ENCODE measurements at regions not wholly inside any gene's neighbourhood (a gene's known extent, or its start where the extent isn't known, plus 50 kb on each side); places are given as distances from the start of the nearest gene placed in this dataset.

DNA sequence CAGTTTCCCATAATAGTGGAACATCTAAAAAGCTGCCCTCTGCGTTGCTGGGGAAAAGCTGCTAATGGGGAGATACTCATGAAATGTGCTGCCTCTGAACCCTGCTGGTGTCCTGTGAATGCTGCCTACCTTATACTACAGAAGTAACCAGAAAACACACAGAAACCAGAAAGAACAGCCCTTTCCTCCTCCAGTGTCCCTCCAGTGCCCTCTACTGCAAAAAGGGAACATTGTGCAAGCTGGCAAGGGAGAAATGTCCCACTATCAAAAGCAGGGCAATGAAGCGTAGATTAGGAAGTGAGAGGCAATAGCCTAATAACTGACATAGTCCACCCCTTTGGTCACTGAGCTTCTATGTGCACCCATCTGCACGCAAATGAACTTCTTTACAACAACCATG lies 162.7 kb upstream of the ETAA1 start:
- ChIA-PET CTCF (interaction anchor here (0.6 kb wide), 2 partner anchors 427 to 828 kb away, joined by 3 to 4 read pairs; partner anchors contain the start of gene C1D), POLR2A (no interaction called here)
- peak; percentile 32 for DNase-seq (ENCODE audit: extremely low spot score)
- TF ChIP-seq, protein P1, sequence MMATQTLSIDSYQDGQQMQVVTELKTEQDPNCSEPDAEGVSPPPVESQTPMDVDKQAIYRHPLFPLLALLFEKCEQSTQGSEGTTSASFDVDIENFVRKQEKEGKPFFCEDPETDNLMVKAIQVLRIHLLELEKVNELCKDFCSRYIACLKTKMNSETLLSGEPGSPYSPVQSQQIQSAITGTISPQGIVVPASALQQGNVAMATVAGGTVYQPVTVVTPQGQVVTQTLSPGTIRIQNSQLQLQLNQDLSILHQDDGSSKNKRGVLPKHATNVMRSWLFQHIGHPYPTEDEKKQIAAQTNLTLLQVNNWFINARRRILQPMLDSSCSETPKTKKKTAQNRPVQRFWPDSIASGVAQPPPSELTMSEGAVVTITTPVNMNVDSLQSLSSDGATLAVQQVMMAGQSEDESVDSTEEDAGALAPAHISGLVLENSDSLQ (IDR thresholded peaks at IDR 0.05), result no peak
- TF ChIP-seq FOXA1 (IDR thresholded peaks at IDR 0.05), result no peak
- no peak for TF ChIP-seq SUZ12 (IDR thresholded peaks at IDR 0.05)
- TF ChIP-seq SP1 (IDR thresholded peaks at IDR 0.05), result no peak
- TF ChIP-seq TARDBP (IDR thresholded peaks at IDR 0.05), result no peak
- TF ChIP-seq ZNF384 (IDR thresholded peaks at IDR 0.05), result no peak
- TF ChIP-seq CTBP1 (IDR thresholded peaks at IDR 0.05; ENCODE audit: borderline replicate concordance), result no peak
- TF ChIP-seq FOXK2 (IDR thresholded peaks at IDR 0.05), result no peak
- TF ChIP-seq L3MBTL2 (conservative IDR thresholded peaks at IDR 0.05), result no peak
- no peak for TF ChIP-seq ELF4 (IDR thresholded peaks at IDR 0.05)
- no peak for TF ChIP-seq HDGF (IDR thresholded peaks at IDR 0.05; ENCODE audit: borderline replicate concordance)
- no peak for TF ChIP-seq ARNT (IDR thresholded peaks at IDR 0.05)
- TF ChIP-seq NFRKB (IDR thresholded peaks at IDR 0.05), result no peak
- no peak for TF ChIP-seq FOXM1 (IDR thresholded peaks at IDR 0.05; ENCODE audit: borderline replicate concordance)
- no peak for TF ChIP-seq LEF1 (IDR thresholded peaks at IDR 0.05; ENCODE audit: borderline replicate concordance)
- no peak for TF ChIP-seq BHLHE40 (IDR thresholded peaks at IDR 0.05; ENCODE audit: borderline replicate concordance)

DNA sequence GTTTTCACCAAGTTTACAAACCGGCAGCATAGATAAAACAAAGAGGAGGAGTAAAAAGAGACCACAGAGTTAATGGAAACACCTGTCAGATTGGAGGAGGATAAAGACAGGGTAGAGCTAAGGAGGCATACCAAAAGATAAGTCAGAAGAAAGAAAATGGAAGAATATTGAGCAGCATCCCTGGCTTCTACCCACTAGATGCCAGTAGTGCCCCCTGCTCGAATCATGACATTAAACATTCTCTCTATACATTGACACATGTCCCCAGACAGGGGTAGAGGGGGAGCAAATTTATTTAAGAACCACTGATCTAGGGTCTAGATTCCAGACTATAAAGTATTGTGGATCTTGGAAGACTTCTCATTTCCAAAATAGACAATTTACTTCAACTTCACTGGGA lies 159.8 kb upstream of the ETAA1 start:
- POLR2A ChIA-PET, result no interaction called here
- DNase-seq (ENCODE audit: extremely low spot score), result no peak
- TF ChIP-seq NFRKB (IDR thresholded peaks at IDR 0.05) (no peak), CTBP1 (IDR thresholded peaks at IDR 0.05; ENCODE audit: borderline replicate concordance) (no peak), FOXM1 (IDR thresholded peaks at IDR 0.05; ENCODE audit: borderline replicate concordance) (no peak), BHLHE40 (IDR thresholded peaks at IDR 0.05; ENCODE audit: borderline replicate concordance) (no peak), ZNF384 (IDR thresholded peaks at IDR 0.05) (no peak), TARDBP (IDR thresholded peaks at IDR 0.05) (no peak), FOXA1 (IDR thresholded peaks at IDR 0.05) (no peak)
- TF ChIP-seq, protein P1 (IDR thresholded peaks at IDR 0.05), result no peak
- CTCF ChIA-PET, result no interaction called here

DNA sequence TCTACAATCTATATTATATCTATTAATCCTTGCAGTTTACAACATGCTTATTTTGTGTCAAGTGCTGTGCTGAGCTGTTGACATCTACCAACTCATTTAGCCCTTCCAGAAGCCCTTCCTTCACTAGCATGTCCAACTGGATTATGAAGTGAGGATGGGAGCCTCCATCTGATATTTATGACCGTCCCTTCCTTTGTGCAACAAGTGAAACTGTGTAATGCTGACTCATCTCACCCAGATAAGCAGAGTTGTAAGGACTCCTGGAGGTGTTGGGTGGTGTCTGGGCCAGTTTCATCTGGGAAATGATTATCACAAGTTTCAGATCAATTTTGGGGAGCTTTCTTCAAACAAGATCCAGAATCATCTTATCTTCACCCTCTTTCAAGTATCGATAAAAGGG lies 156.6 kb upstream of the ETAA1 start:
- TF ChIP-seq CTBP1 (IDR thresholded peaks at IDR 0.05; ENCODE audit: borderline replicate concordance) (no peak), NFRKB (IDR thresholded peaks at IDR 0.05) (no peak), FOXM1 (IDR thresholded peaks at IDR 0.05; ENCODE audit: borderline replicate concordance) (no peak), ZNF384 (IDR thresholded peaks at IDR 0.05) (no peak), BHLHE40 (IDR thresholded peaks at IDR 0.05; ENCODE audit: borderline replicate concordance) (no peak), TARDBP (IDR thresholded peaks at IDR 0.05) (no peak), SP1 (IDR thresholded peaks at IDR 0.05) (no peak), LEF1 (IDR thresholded peaks at IDR 0.05; ENCODE audit: borderline replicate concordance) (no peak), ARNT (IDR thresholded peaks at IDR 0.05) (no peak), ELF4 (IDR thresholded peaks at IDR 0.05) (no peak), L3MBTL2 (conservative IDR thresholded peaks at IDR 0.05) (no peak), FOXK2 (IDR thresholded peaks at IDR 0.05) (no peak), HDGF (IDR thresholded peaks at IDR 0.05; ENCODE audit: borderline replicate concordance) (no peak), SUZ12 (IDR thresholded peaks at IDR 0.05) (no peak), FOXA1 (IDR thresholded peaks at IDR 0.05) (no peak)
- TF ChIP-seq, protein P1 (IDR thresholded peaks at IDR 0.05), result no peak
- no peak for DNase-seq (ENCODE audit: extremely low spot score)
- POLR2A ChIA-PET, result no interaction called here
- CTCF ChIA-PET, result no interaction called here

DNA sequence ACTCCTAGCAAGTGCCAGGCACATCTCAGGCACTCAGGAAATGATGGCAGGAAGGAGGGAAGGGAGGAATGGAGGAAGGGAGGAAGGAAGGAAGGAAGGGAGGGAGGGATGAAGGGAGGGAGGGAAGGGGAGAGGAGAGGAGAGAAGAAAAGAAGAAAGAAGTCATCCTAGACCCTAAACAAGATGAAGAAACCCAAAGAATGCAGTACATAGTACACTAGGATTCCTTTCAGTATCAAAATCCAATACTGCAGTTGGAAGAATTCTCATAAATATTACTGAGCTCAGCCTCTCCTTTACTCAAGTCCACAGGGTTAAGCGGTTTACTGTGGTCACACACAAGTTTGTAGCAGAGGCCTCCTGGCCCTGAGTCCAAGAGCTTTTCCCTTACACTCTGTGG lies 155.7 kb upstream of the ETAA1 start:
- TF ChIP-seq BHLHE40 (IDR thresholded peaks at IDR 0.05; ENCODE audit: borderline replicate concordance) (no peak), FOXK2 (IDR thresholded peaks at IDR 0.05) (no peak), SP1 (IDR thresholded peaks at IDR 0.05) (no peak), ELF4 (IDR thresholded peaks at IDR 0.05) (no peak), FOXA1 (IDR thresholded peaks at IDR 0.05) (no peak), HDGF (IDR thresholded peaks at IDR 0.05; ENCODE audit: borderline replicate concordance) (no peak), ARNT (IDR thresholded peaks at IDR 0.05) (no peak), NFRKB (IDR thresholded peaks at IDR 0.05) (no peak)
- TF ChIP-seq, protein P1 (IDR thresholded peaks at IDR 0.05), result no peak
- ChIA-PET CTCF (no interaction called here), POLR2A (no interaction called here)
- DNase-seq (ENCODE audit: extremely low spot score), result no peak

DNA sequence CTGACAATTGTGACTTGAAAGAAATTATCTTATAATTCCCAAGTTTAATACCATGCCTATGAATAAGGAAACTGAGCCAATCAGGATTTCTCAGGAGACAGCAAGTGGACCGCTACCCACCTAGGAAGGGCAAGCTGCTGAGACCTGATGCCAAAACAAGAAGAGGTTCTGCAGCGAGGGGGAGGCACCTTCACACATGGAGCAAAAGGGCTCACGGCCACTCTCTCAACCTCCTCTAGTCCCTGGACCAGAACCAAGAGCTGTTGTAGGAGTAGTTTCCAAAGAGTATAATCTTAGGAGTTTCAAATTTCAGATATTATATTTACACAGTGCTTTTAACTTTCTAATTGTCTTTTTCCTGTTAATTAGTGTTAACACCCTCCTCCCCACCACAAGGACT lies 154.7 kb upstream of the ETAA1 start:
- TF ChIP-seq, protein P1 (IDR thresholded peaks at IDR 0.05), result no peak
- no peak for TF ChIP-seq SP1 (IDR thresholded peaks at IDR 0.05)
- TF ChIP-seq NFRKB (IDR thresholded peaks at IDR 0.05), result no peak
- TF ChIP-seq FOXK2 (IDR thresholded peaks at IDR 0.05), result no peak
- TF ChIP-seq TARDBP (IDR thresholded peaks at IDR 0.05), result no peak
- no peak for TF ChIP-seq CTBP1 (IDR thresholded peaks at IDR 0.05; ENCODE audit: borderline replicate concordance)
- TF ChIP-seq ELF4 (IDR thresholded peaks at IDR 0.05), result no peak
- TF ChIP-seq ZNF384 (IDR thresholded peaks at IDR 0.05), result no peak
- TF ChIP-seq FOXM1 (IDR thresholded peaks at IDR 0.05; ENCODE audit: borderline replicate concordance), result no peak
- no peak for TF ChIP-seq BHLHE40 (IDR thresholded peaks at IDR 0.05; ENCODE audit: borderline replicate concordance)
- no peak for TF ChIP-seq SUZ12 (IDR thresholded peaks at IDR 0.05)
- TF ChIP-seq LEF1 (IDR thresholded peaks at IDR 0.05; ENCODE audit: borderline replicate concordance), result no peak
- TF ChIP-seq ARNT (IDR thresholded peaks at IDR 0.05), result no peak
- TF ChIP-seq HDGF (IDR thresholded peaks at IDR 0.05; ENCODE audit: borderline replicate concordance), result no peak
- TF ChIP-seq L3MBTL2 (conservative IDR thresholded peaks at IDR 0.05), result no peak
- TF ChIP-seq FOXA1 (IDR thresholded peaks at IDR 0.05), result no peak
- ChIA-PET CTCF (no interaction called here), POLR2A (no interaction called here)
- DNase-seq (ENCODE audit: extremely low spot score), result no peak

Data from HEK293T (cell line).